ENCODE measurements at regions not wholly inside any gene's neighbourhood (a gene's known extent, or its start where the extent isn't known, plus 50 kb on each side); places are given as distances from the start of the nearest gene placed in this dataset.

- no peaks in the 10 kb centered on the region for H3K36me3 ChIP-seq
- WGBS, 2 donors: 26 to 27% methylated on average over 4 of the region's 4 CpGs
- ATAC-seq: peak in 1 of 8 donors; percentile 70
- H3K9me3 ChIP-seq: no peaks in the 10 kb centered on the region
- DNase-seq: no peak
- peak; percentile 51 to 77 (median 72) for TF ChIP-seq CTCF (IDR thresholded peaks at IDR 0.05)
- no peaks in the 10 kb centered on the region for H3K4me1 ChIP-seq
- no peak overlapping the region for H3K4me3 ChIP-seq
- intact Hi-C loops (cut with DNase I): loop anchor here in 8 of 10 donors (2.0 to 10.0 kb wide), 5 partner anchors 630 to 642 kb away; no protein-coding TSS in a partner anchor
- no peak overlapping the region for H3K27ac ChIP-seq
- peaks cover 0 to 39% (median 13%) of the 10 kb centered on the region in 7 donors for H3K27me3 ChIP-seq
Observed at GRCh38 chr15:98442379-98442833, 205.9 kb upstream of the IGF1R start.

- WGBS, 2 donors: 70 to 81% methylated on average over 3 of the region's 3 CpGs
- no peak for TF ChIP-seq CTCF (IDR thresholded peaks at IDR 0.05)
- intact Hi-C loops (cut with DNase I): loop anchor here in 8 of 10 donors (2.0 to 10.0 kb wide), 5 partner anchors 629 to 642 kb away; no protein-coding TSS in a partner anchor
Observed at GRCh38 chr15:98442901-98443300, 205.4 kb upstream of the IGF1R start.

GRCh38 chr15:98443526-98443925 lies 204.8 kb upstream of the IGF1R start:
- Histone ChIP-seq H3K9me3 (peaks cover 0 to 4% (median 0%) of the 10 kb centered on the region in 11 donors), H3K27me3 (peaks cover 0 to 39% (median 13%) of the 10 kb centered on the region in 7 donors), H3K4me3 (no peak overlapping the region), H3K36me3 (no peaks in the 10 kb centered on the region), H3K4me1 (no peaks in the 10 kb centered on the region), H3K27ac (no peak overlapping the region)
- ATAC-seq (no peak), DNase-seq (no peak)
- intact Hi-C loops (cut with DNase I): loop anchor here in 8 of 10 donors (2.0 to 10.0 kb wide), 5 partner anchors 629 to 641 kb away; no protein-coding TSS in a partner anchor
- TF ChIP-seq CTCF (IDR thresholded peaks at IDR 0.05): no peak
- WGBS, 2 donors: 56 to 57% methylated on average over 7 of the region's 7 CpGs

More at GRCh38 chr15:98442901-98443300, 205.4 kb upstream of the IGF1R start:
- Histone ChIP-seq H3K9me3 (no peaks in the 10 kb centered on the region), H3K4me3 (no peak overlapping the region), H3K4me1 (no peaks in the 10 kb centered on the region), H3K36me3 (no peaks in the 10 kb centered on the region), H3K27me3 (peaks cover 0 to 39% (median 13%) of the 10 kb centered on the region in 7 donors), H3K27ac (no peak overlapping the region)
- ATAC-seq (no peak), DNase-seq (no peak)

- Histone ChIP-seq H3K9me3 (peaks cover 0 to 9% (median 0%) of the 10 kb centered on the region in 11 donors), H3K27ac (no peak overlapping the region), H3K4me1 (no peaks in the 10 kb centered on the region), H3K27me3 (peaks cover 0 to 39% (median 13%) of the 10 kb centered on the region in 7 donors), H3K36me3 (no peaks in the 10 kb centered on the region), H3K4me3 (no peak overlapping the region)
- TF ChIP-seq CTCF (IDR thresholded peaks at IDR 0.05): no peak
- WGBS, 2 donors: 59 to 62% methylated on average over 9 of the region's 9 CpGs
- intact Hi-C loops (cut with DNase I): loop anchor here in 6 of 10 donors (5.0 to 10.0 kb wide), 4 partner anchors 628 to 641 kb away; no protein-coding TSS in a partner anchor
- no peak for ATAC-seq
- no peak for DNase-seq
Observed at GRCh38 chr15:98444138-98444537, 204.2 kb upstream of the IGF1R start.

Measured in heart right ventricle (tissue), 16 donors.